GDM1 (cell line): ENCODE measurements at regions not wholly inside any gene's neighbourhood (a gene's known extent, or its start where the extent isn't known, plus 50 kb on each side); places are given as distances from the start of the nearest gene placed in this dataset.
"Not testable (repeated sequence)": the region's sequence is repeated elsewhere in the genome, so short reads cannot be mapped to it uniquely, and the experiment has no call there.

ENCODE experiments used
- DNase-seq: peaks from one replicate; lab custom pipeline; 2025; lab: John Stamatoyannopoulos, UW

GRCh38 chr3:61381745-61382392 lies 130.6 kb upstream of the FHIT start:
- peak; percentile 1 for DNase-seq

- DNase-seq = no peak
Observed at GRCh38 chr3:61387817-61388216, 136.6 kb upstream of the FHIT start.

- not testable (repeated sequence) for DNase-seq
Observed at GRCh38 chr3:61393480-61393947, 142.3 kb upstream of the FHIT start.

- DNase-seq = no peak
Observed at GRCh38 chr3:61401359-61401758, 150.1 kb upstream of the FHIT start.

- DNase-seq = no peak
Observed at GRCh38 chr3:61407397-61407796, 154.0 kb upstream of the PTPRG start.

- DNase-seq = no peak
Observed at GRCh38 chr3:61409638-61410037, 151.7 kb upstream of the PTPRG start.

- not testable (repeated sequence) for DNase-seq
Observed at GRCh38 chr3:61410358-61410757, 151.0 kb upstream of the PTPRG start.

- DNase-seq = no peak
Observed at GRCh38 chr3:61411009-61411662, 150.2 kb upstream of the PTPRG start.

GRCh38 chr3:61414456-61414855 lies 146.9 kb upstream of the PTPRG start:
- DNase-seq = no peak

- DNase-seq = no peak
Observed at GRCh38 chr3:61415201-61415600, 146.2 kb upstream of the PTPRG start.

- DNase-seq = no peak
Observed at GRCh38 chr3:61416618-61417017, 144.8 kb upstream of the PTPRG start.

GRCh38 chr3:61417352-61417751 lies 144.0 kb upstream of the PTPRG start:
- DNase-seq = no peak

- DNase-seq = no peak
Observed at GRCh38 chr3:61420136-61420759, 141.1 kb upstream of the PTPRG start.

- no peak for DNase-seq
Observed at GRCh38 chr3:61422945-61423673, 138.3 kb upstream of the PTPRG start.

GRCh38 chr3:61425356-61425755 lies 136.0 kb upstream of the PTPRG start:
- no peak for DNase-seq

GRCh38 chr3:61429106-61429505 lies 132.3 kb upstream of the PTPRG start:
- no peak for DNase-seq

GRCh38 chr3:61434901-61435300 lies 126.5 kb upstream of the PTPRG start:
- not testable (repeated sequence) for DNase-seq

- not testable (repeated sequence) for DNase-seq
Observed at GRCh38 chr3:61435361-61435760, 126.0 kb upstream of the PTPRG start.

- no peak for DNase-seq
Observed at GRCh38 chr3:61438253-61439121, 122.9 kb upstream of the PTPRG start.

- no peak for DNase-seq
Observed at GRCh38 chr3:61439122-61439458, 122.3 kb upstream of the PTPRG start.

GRCh38 chr3:61442696-61443095 lies 118.7 kb upstream of the PTPRG start:
- DNase-seq = no peak

GRCh38 chr3:61443886-61444285 lies 117.5 kb upstream of the PTPRG start:
- no peak for DNase-seq
